SK-N-MC (cell line): ENCODE measurements at regions not wholly inside any gene's neighbourhood (a gene's known extent, or its start where the extent isn't known, plus 50 kb on each side); places are given as distances from the start of the nearest gene placed in this dataset.

ENCODE experiments used
- EZH2 ChIP-seq: fragments of 200-600 bp; sonication (generic); IDR thresholded peaks from one replicate; pipeline ENCODE4 v1.6.1; 2017; ENCODE audit warnings: antibody characterized with exemption
- FOXP2 ChIP-seq: optimal IDR thresholded peaks from 2 replicates; pipeline ENCODE3; 2011; ENCODE audit warnings: mild to moderate bottlenecking, moderate library complexity; ENCODE audit not compliant: insufficient read depth; ENCODE audit errors: extremely low read length, control extremely low read depth
- POLR2AphosphoS5 ChIP-seq: IDR thresholded peaks from 2 replicates; pipeline ENCODE4 v1.6.1; 2012; ENCODE audit warnings: mild to moderate bottlenecking, low read depth, low read length, borderline replicate concordance

DNA sequence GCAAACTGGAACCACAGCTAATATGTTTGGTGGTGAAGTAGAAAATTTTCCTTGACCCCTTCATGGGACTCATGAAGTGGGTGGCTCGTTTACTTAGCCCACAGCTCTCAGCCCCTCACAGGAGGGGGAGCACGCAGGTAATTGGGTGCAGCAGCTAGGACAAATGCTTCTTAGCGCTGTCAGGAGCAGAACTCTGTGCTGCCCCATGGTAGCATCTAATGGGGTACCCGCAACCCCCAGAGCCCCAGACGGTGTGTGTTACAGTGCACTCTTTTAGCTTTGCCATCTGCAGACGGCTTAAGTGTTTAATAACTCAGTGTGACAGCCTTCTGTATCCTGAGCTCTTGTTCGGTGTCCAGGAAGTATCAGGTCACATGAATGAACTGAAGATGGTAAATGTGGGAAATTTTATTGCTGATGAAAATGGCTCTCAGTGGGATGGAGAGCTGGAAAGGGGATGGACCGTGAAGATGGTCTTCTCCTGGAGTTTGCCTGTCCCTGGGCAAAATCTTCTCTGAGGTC is 189.6 kb upstream of the ZRANB2 start:
- TF ChIP-seq POLR2AphosphoS5 (no peak), EZH2 (no peak), FOXP2 (no peak)
